WTC11 (cell line): ENCODE measurements at regions not wholly inside any gene's neighbourhood (a gene's known extent, or its start where the extent isn't known, plus 50 kb on each side); places are given as distances from the start of the nearest gene placed in this dataset.
"Not testable (repeated sequence)": the region's sequence is repeated elsewhere in the genome, so short reads cannot be mapped to it uniquely, and the experiment has no call there.

Experiments
- CTCF ChIP-seq: fragments of 200-600 bp; IDR thresholded peaks from 2 replicates; pipeline ENCODE4 v1.8.0; 2022; ENCODE audit warnings: antibody characterized with exemption
- GRHL2 ChIP-seq: fragments of 250-450 bp; sonication (Bioruptor Pico); IDR thresholded peaks from 2 replicates; pipeline ENCODE4 v1.8.0; 2022; ENCODE audit warnings: mild to moderate bottlenecking, moderate library complexity; ENCODE audit not compliant: insufficient replicate concordance, severe bottlenecking
- IRF2 ChIP-seq: sonication (generic); formaldehyde crosslinking; IDR thresholded peaks from 2 replicates; pipeline ENCODE4 v1.8.0; 2022; ENCODE audit warnings: low read depth, missing genetic modification reagents, borderline replicate concordance
- TEAD4 ChIP-seq: sonication (generic); formaldehyde crosslinking; IDR thresholded peaks from 2 replicates; pipeline ENCODE4 v1.8.0; 2022; ENCODE audit warnings: mild to moderate bottlenecking, missing genetic modification reagents
- ZNF138 ChIP-seq: sonication (generic); formaldehyde crosslinking; conservative IDR thresholded peaks from 2 replicates; pipeline ENCODE4 v1.8.1; 2022; ENCODE audit warnings: mild to moderate bottlenecking, moderate library complexity, missing genetic modification reagents
- TF ChIP-seq, protein P1 (sequence below): fragments of 250-450 bp; sonication (Bioruptor Pico); IDR thresholded peaks from 2 replicates; pipeline ENCODE4 v2.1.2; 2022; ENCODE audit warnings: mild to moderate bottlenecking, moderate library complexity
- TF ChIP-seq, protein P2 (sequence below): sonication (generic); formaldehyde crosslinking; IDR thresholded peaks from 2 replicates; pipeline ENCODE4 v1.8.1; 2022; ENCODE audit warnings: low read depth, missing genetic modification reagents, borderline replicate concordance

- TF ChIP-seq, protein P1, sequence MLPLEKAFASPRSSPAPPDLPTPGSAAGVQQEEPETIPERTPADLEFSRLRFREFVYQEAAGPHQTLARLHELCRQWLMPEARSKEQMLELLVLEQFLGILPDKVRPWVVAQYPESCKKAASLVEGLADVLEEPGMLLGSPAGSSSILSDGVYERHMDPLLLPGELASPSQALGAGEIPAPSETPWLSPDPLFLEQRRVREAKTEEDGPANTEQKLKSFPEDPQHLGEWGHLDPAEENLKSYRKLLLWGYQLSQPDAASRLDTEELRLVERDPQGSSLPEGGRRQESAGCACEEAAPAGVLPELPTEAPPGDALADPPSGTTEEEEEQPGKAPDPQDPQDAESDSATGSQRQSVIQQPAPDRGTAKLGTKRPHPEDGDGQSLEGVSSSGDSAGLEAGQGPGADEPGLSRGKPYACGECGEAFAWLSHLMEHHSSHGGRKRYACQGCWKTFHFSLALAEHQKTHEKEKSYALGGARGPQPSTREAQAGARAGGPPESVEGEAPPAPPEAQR (CRISPR knock-in tag): not testable (repeated sequence)
- not testable (repeated sequence) for TF ChIP-seq GRHL2; IRF2; CTCF; ZNF138 (CRISPR knock-in tag); TEAD4 (CRISPR knock-in tag)
- TF ChIP-seq, protein P2, sequence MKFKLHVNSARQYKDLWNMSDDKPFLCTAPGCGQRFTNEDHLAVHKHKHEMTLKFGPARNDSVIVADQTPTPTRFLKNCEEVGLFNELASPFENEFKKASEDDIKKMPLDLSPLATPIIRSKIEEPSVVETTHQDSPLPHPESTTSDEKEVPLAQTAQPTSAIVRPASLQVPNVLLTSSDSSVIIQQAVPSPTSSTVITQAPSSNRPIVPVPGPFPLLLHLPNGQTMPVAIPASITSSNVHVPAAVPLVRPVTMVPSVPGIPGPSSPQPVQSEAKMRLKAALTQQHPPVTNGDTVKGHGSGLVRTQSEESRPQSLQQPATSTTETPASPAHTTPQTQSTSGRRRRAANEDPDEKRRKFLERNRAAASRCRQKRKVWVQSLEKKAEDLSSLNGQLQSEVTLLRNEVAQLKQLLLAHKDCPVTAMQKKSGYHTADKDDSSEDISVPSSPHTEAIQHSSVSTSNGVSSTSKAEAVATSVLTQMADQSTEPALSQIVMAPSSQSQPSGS: not testable (repeated sequence)
Measured at GRCh38 chr2:87603418-87604278, 144.2 kb upstream of the PLGLB2 start.
